H1 (cell line): ENCODE measurements at regions not wholly inside any gene's neighbourhood (a gene's known extent, or its start where the extent isn't known, plus 50 kb on each side); places are given as distances from the start of the nearest gene placed in this dataset.

Experiments used
- CTCF ChIA-PET: fragments of 300-600 bp; sonication (Branson Sonifier 250); formaldehyde crosslinking; loops from one replicate; lab custom pipeline; 2021; ENCODE audit not compliant: partially characterized antibody; lab: Charles Lee
- POLR2A ChIA-PET: fragments of 300-600 bp; sonication (Branson Sonifier 250); formaldehyde crosslinking; loops from one replicate; lab custom pipeline; 2021; ENCODE audit warnings: inconsistent platforms; ENCODE audit not compliant: partially characterized antibody; lab: Charles Lee
- DNase-seq, 2 experiments: peaks; one replicate each; pipeline versions ENCODE4 v3.0.0 to v3.0.0-alpha.2; 2010 to 2022; ENCODE audit warnings: low spot score in 2 of 2, low read depth in 1 of 2, mixed read lengths in 1 of 2
- FAIRE-seq: peaks from 2 replicates; lab custom pipeline; 2011; peaks lifted over from hg19 to GRCh38; lab: Jason Lieb, UNC
- H2AFZ ChIP-seq: 2 replicates; pipeline ENCODE4 v1.8.1; 2012; ENCODE audit warnings: low read length, inconsistent platforms
- H2AK5ac ChIP-seq: 2 replicates; pipeline ENCODE4 v1.6.1; 2013; ENCODE audit warnings: low read depth, low read length
- H2BK120ac ChIP-seq: replicated peaks from 2 replicates; pipeline ENCODE3; 2013; ENCODE audit warnings: low read depth, low read length, inconsistent platforms
- H2BK12ac ChIP-seq: 2 replicates; pipeline ENCODE4 v1.6.1; 2013; ENCODE audit warnings: low read depth, low read length
- H2BK15ac ChIP-seq: 2 replicates; pipeline ENCODE4 v1.6.1; 2013; ENCODE audit warnings: low read length
- H2BK20ac ChIP-seq: 2 replicates; pipeline ENCODE4 v1.6.1; 2013; ENCODE audit warnings: low read length
- H2BK5ac ChIP-seq: 2 replicates; pipeline ENCODE4 v1.6.1; 2013; ENCODE audit warnings: low read depth, low read length
- H3K14ac ChIP-seq: 2 replicates; pipeline ENCODE4 v1.6.1; 2013; ENCODE audit warnings: inconsistent platforms; ENCODE audit not compliant: insufficient read length
- H3K18ac ChIP-seq: 2 replicates; pipeline ENCODE4 v1.6.1; 2013; ENCODE audit warnings: low read length; ENCODE audit errors: extremely low read depth
- H3K23ac ChIP-seq: 2 replicates; pipeline ENCODE4 v1.6.1; 2013; ENCODE audit warnings: inconsistent platforms; ENCODE audit not compliant: insufficient read length
- H3K23me2 ChIP-seq: 2 replicates; pipeline ENCODE4 v1.6.1; 2013; ENCODE audit warnings: low read depth, low read length
- H3K27ac ChIP-seq: 2 replicates; pipeline ENCODE4 v1.6.1; 2011; ENCODE audit warnings: low read depth, low read length, inconsistent platforms
- H3K27me3 ChIP-seq, 4 experiments: replicated peaks in 1 of 4; 1 replicate in 1 of 4; 2 replicates in 3 of 4; pipeline versions ENCODE4 v1.6.1 to v1.8.1; 2011 to 2013; ENCODE audit warnings: low read length in 3 of 4, mild to moderate bottlenecking in 3 of 4, inconsistent platforms in 2 of 4, mixed read lengths in 2 of 4, moderate library complexity in 1 of 4; ENCODE audit not compliant: control insufficient read depth in 3 of 4, insufficient read depth in 3 of 4; ENCODE audit errors: extremely low read depth in 1 of 4
- H3K36me3 ChIP-seq, 4 experiments: 2 replicates each; pipeline versions ENCODE4 v1.6.1 to v1.8.1; 2011 to 2013; ENCODE audit warnings: mild to moderate bottlenecking in 4 of 4, low read length in 3 of 4, moderate library complexity in 2 of 4, control low read depth in 1 of 4, inconsistent platforms in 1 of 4; ENCODE audit not compliant: insufficient read depth in 4 of 4, control insufficient read depth in 2 of 4
- H3K4ac ChIP-seq: replicated peaks from 2 replicates; pipeline ENCODE3; 2013; ENCODE audit warnings: low read length, low read depth, mixed read lengths, inconsistent platforms; ENCODE audit not compliant: insufficient read length
- H3K4me1 ChIP-seq, 4 experiments: replicated peaks in 1 of 4; 1 replicate in 1 of 4; 2 replicates in 3 of 4; pipeline versions ENCODE4 v1.6.1 to v1.8.1; 2011 to 2013; ENCODE audit warnings: low read length in 3 of 4, inconsistent platforms in 2 of 4, mixed read lengths in 1 of 4; ENCODE audit not compliant: insufficient read depth in 4 of 4, control insufficient read depth in 3 of 4
- H3K4me2 ChIP-seq, 2 experiments: 2 replicates each; pipeline versions ENCODE4 v1.6.1 to v1.8.1; 2011 to 2013; ENCODE audit warnings: low read depth in 2 of 2, low read length in 2 of 2, control low read depth in 1 of 2, inconsistent platforms in 1 of 2, mild to moderate bottlenecking in 1 of 2; ENCODE audit not compliant: insufficient read depth in 1 of 2
- H3K4me3 ChIP-seq, 4 experiments: fragments of 200-600, 300-600 bp in 1 of 4; sonication (generic), shearing (Covaris generic), sonication (Bioruptor Twin) in 1 of 4; 2 replicates each; pipeline versions ENCODE4 v1.5.1 to v1.8.1; 2011 to 2016; ENCODE audit warnings: low read length in 4 of 4, low read depth in 3 of 4, control low read depth in 2 of 4, inconsistent platforms in 2 of 4, mild to moderate bottlenecking in 2 of 4, mixed read lengths in 1 of 4, moderate library complexity in 1 of 4; ENCODE audit not compliant: insufficient read depth in 2 of 4; ENCODE audit errors: extremely low read depth in 1 of 4
- H3K56ac ChIP-seq: replicated peaks from 2 replicates; pipeline ENCODE3; 2013; ENCODE audit warnings: low read depth, mild to moderate bottlenecking, mixed read lengths, low read length, inconsistent platforms; ENCODE audit not compliant: insufficient read length
- H3K79me1 ChIP-seq: 2 replicates; pipeline ENCODE4 v1.6.1; 2013; ENCODE audit warnings: low read depth, low read length, control low read depth
- H3K79me2 ChIP-seq, 2 experiments: 2 replicates each; pipeline versions ENCODE4 v1.6.1 to v1.8.1; 2012 to 2013; ENCODE audit warnings: low read length in 2 of 2, mild to moderate bottlenecking in 2 of 2, inconsistent platforms in 1 of 2; ENCODE audit not compliant: insufficient read depth in 2 of 2, control insufficient read depth in 1 of 2
- H3K9ac ChIP-seq, 4 experiments: replicated peaks in 1 of 4; 1 replicate in 1 of 4; 2 replicates in 3 of 4; pipeline versions ENCODE4 v1.6.1 to v1.8.1; 2011 to 2013; ENCODE audit warnings: low read depth in 3 of 4, low read length in 3 of 4, control low read depth in 2 of 4, mild to moderate bottlenecking in 2 of 4, moderate library complexity in 2 of 4, inconsistent platforms in 1 of 4; ENCODE audit errors: extremely low read depth in 1 of 4
- H3K9me3 ChIP-seq, 2 experiments: 2 replicates each; pipeline versions ENCODE4 v1.6.1 to v1.8.1; 2012 to 2013; ENCODE audit warnings: mild to moderate bottlenecking in 2 of 2, moderate library complexity in 2 of 2, control low read depth in 1 of 2, inconsistent platforms in 1 of 2, low read depth in 1 of 2, low read length in 1 of 2, mixed read lengths in 1 of 2; ENCODE audit not compliant: insufficient read depth in 2 of 2
- H4K20me1 ChIP-seq, 2 experiments: replicated peaks in 1 of 2; 2 replicates each; pipeline versions ENCODE3 to v1.8.1; 2011 to 2013; ENCODE audit warnings: inconsistent platforms in 2 of 2, low read length in 2 of 2, mild to moderate bottlenecking in 1 of 2; ENCODE audit not compliant: insufficient read depth in 2 of 2, control insufficient read depth in 1 of 2
- H4K5ac ChIP-seq: 2 replicates; pipeline ENCODE4 v1.6.1; 2013; ENCODE audit warnings: low read length, low read depth, mixed read lengths, inconsistent platforms; ENCODE audit not compliant: insufficient read length
- H4K8ac ChIP-seq: 2 replicates; pipeline ENCODE4 v1.8.0; 2013; ENCODE audit warnings: mild to moderate bottlenecking, moderate library complexity, low read length, inconsistent platforms; ENCODE audit not compliant: insufficient read depth; ENCODE audit errors: extremely low read depth
- H4K91ac ChIP-seq: replicated peaks from 2 replicates; pipeline ENCODE3; 2013; ENCODE audit warnings: low read length, mixed read lengths, inconsistent platforms; ENCODE audit not compliant: insufficient read length
- ASH2L ChIP-seq: fragments of 200-600, 300-600 bp; sonication (generic); IDR thresholded peaks from one replicate; pipeline ENCODE4 v1.7.1; 2017; ENCODE audit warnings: low read length
- BCL11A ChIP-seq, 2 experiments: IDR thresholded peaks; one replicate each; pipeline ENCODE4 v1.6.1; 2011; ENCODE audit warnings: low read depth in 2 of 2, low read length in 2 of 2, mild to moderate bottlenecking in 2 of 2
- CBX8 ChIP-seq: fragments of 300-800, 300-1000 bp; sonication (generic); IDR thresholded peaks from 2 replicates; pipeline ENCODE4 v1.7.1; 2016; ENCODE audit warnings: low read depth, low read length, borderline replicate concordance
- EZH2 ChIP-seq: fragments of 200-600 bp; sonication (generic); IDR thresholded peaks from 2 replicates; pipeline ENCODE4 v1.7.1; 2012; ENCODE audit warnings: low read depth, mild to moderate bottlenecking, moderate library complexity, low read length, inconsistent platforms; ENCODE audit not compliant: severe bottlenecking
- GTF2F1 ChIP-seq: IDR thresholded peaks from 2 replicates; pipeline ENCODE4 v1.6.1; 2012; ENCODE audit warnings: low read depth, low read length, improper control_type of control experiment, borderline replicate concordance
- HDAC2 ChIP-seq, 2 experiments: fragments of 300-600 bp in 1 of 2; sonication (generic) in 1 of 2; IDR thresholded peaks; 2 replicates each; pipeline ENCODE4 v1.6.1; 2011 to 2012; ENCODE audit warnings: low read depth in 2 of 2, low read length in 2 of 2, mild to moderate bottlenecking in 2 of 2, moderate library complexity in 2 of 2, borderline replicate concordance in 1 of 2, inconsistent platforms in 1 of 2
- HDAC6 ChIP-seq: IDR thresholded peaks from one replicate; pipeline ENCODE4 v1.7.1; 2012; ENCODE audit warnings: low read depth, mild to moderate bottlenecking, inconsistent platforms, low read length, moderate library complexity
- NRF1 ChIP-seq: IDR thresholded peaks from 2 replicates; pipeline ENCODE4 v1.6.1; 2011; ENCODE audit warnings: mild to moderate bottlenecking, low read depth, low read length, improper control_type of control experiment
- PHF8 ChIP-seq: fragments of 200-600 bp; sonication (generic); conservative IDR thresholded peaks from 2 replicates; pipeline ENCODE4 v1.7.1; 2012; ENCODE audit warnings: low read depth, mild to moderate bottlenecking, inconsistent platforms, low read length, moderate library complexity
- SP1 ChIP-seq: IDR thresholded peaks from 2 replicates; pipeline ENCODE4 v1.6.1; 2011; ENCODE audit warnings: low read depth, low read length
- SUZ12 ChIP-seq: fragments of 200-600 bp; sonication (generic); IDR thresholded peaks from 2 replicates; pipeline ENCODE4 v1.6.1; 2012; ENCODE audit warnings: mild to moderate bottlenecking, inconsistent platforms, low read length, moderate library complexity, mixed read lengths
- TCF12 ChIP-seq: IDR thresholded peaks from 2 replicates; pipeline ENCODE4 v1.6.1; 2011; ENCODE audit warnings: low read depth, mild to moderate bottlenecking, low read length
- WGBS, 2 experiments: shearing (Covaris generic) in 1 of 2; methylation state at CpG; one replicate each; pipeline versions ENCODE4 v1.1.6 to v1.1.7; 2013 to 2015; ENCODE audit warnings: low lambda C conversion rate in 2 of 2, mixed read lengths in 2 of 2, inconsistent platforms in 1 of 2, low coverage in 1 of 2, missing lambda C conversion rate in 1 of 2; ENCODE audit not compliant: insufficient replicate concordance in 2 of 2, insufficient coverage in 1 of 2, insufficient read length in 1 of 2; ENCODE audit errors: extremely low coverage in 1 of 2, missing lambda C conversion rate in 1 of 2; 5-methylcytosine and 5-hydroxymethylcytosine counted together

- peaks cover 1 to 16% (median 13%) of the 10 kb centered on the region in 4 experiments for H3K27me3 ChIP-seq
- H3K4me3 ChIP-seq: no peak overlapping the region
- no peak for FAIRE-seq
- H2BK120ac ChIP-seq: no peak overlapping the region
- no peaks in the 10 kb centered on the region for H3K9me3 ChIP-seq
- H2BK15ac ChIP-seq: no peak overlapping the region
- no peak overlapping the region for H4K5ac ChIP-seq
- H4K91ac ChIP-seq: no peak overlapping the region
- no peak for DNase-seq
- no peak overlapping the region for H2BK5ac ChIP-seq
- H3K4me2 ChIP-seq: no peak overlapping the region
- no peak for TF ChIP-seq CBX8
- TF ChIP-seq EZH2: no peak
- TF ChIP-seq SP1: no peak
- TF ChIP-seq ASH2L: no peak
- no peak for TF ChIP-seq PHF8
- no peak for TF ChIP-seq SUZ12
- TF ChIP-seq HDAC2 (IDR thresholded peaks at IDR 0.05; ENCODE audit: borderline replicate concordance in 1 of 2, low read depth in 2 of 2, low read length in 2 of 2): no peak
- TF ChIP-seq GTF2F1: no peak
- no peak for TF ChIP-seq NRF1
- no peak for TF ChIP-seq TCF12
- no peak for TF ChIP-seq BCL11A (IDR thresholded peaks at IDR 0.05; ENCODE audit: low read depth in 2 of 2, low read length in 2 of 2)
- TF ChIP-seq HDAC6: no peak
- TF ChIP-seq, all 59 proteins: peak for 0
- no peak overlapping the region for H3K27ac ChIP-seq
- no peaks in the 10 kb centered on the region for H3K36me3 ChIP-seq
- no peaks in the 10 kb centered on the region for H3K4me1 ChIP-seq
- no peaks in the 10 kb centered on the region for H4K20me1 ChIP-seq
- no peak overlapping the region for H2AK5ac ChIP-seq
- no peak overlapping the region for H3K9ac ChIP-seq
- H2AFZ ChIP-seq: no peak overlapping the region
- H4K8ac ChIP-seq: no peak overlapping the region
- no peak overlapping the region for H2BK20ac ChIP-seq
- ChIA-PET CTCF (interaction anchor here (0.6 to 2.5 kb wide), 5 partner anchors 11 to 314 kb away, joined by 3 to 10 read pairs (median 3); no protein-coding TSS in a partner anchor), POLR2A (no interaction called here)
- no peak overlapping the region for H3K4ac ChIP-seq
- no peaks in the 10 kb centered on the region for H3K23me2 ChIP-seq
- H3K79me2 ChIP-seq: no peaks in the 10 kb centered on the region
- H3K23ac ChIP-seq: no peak overlapping the region
- no peak overlapping the region for H2BK12ac ChIP-seq
- H3K79me1 ChIP-seq: no peaks in the 10 kb centered on the region
- no peak overlapping the region for H3K18ac ChIP-seq
- WGBS, 2 experiments: 81% methylated on average over 2 of the region's 2 CpGs; no CpG with 5 or more reads in 1 of the 2 experiments
- no peak overlapping the region for H3K56ac ChIP-seq
- no peak overlapping the region for H3K14ac ChIP-seq
Observed at GRCh38 chr2:136422512-136422911, 304.6 kb upstream of the CXCR4 start.
